ENCODE measurements at regions not wholly inside any gene's neighbourhood (a gene's known extent, or its start where the extent isn't known, plus 50 kb on each side); places are given as distances from the start of the nearest gene placed in this dataset.

DNA sequence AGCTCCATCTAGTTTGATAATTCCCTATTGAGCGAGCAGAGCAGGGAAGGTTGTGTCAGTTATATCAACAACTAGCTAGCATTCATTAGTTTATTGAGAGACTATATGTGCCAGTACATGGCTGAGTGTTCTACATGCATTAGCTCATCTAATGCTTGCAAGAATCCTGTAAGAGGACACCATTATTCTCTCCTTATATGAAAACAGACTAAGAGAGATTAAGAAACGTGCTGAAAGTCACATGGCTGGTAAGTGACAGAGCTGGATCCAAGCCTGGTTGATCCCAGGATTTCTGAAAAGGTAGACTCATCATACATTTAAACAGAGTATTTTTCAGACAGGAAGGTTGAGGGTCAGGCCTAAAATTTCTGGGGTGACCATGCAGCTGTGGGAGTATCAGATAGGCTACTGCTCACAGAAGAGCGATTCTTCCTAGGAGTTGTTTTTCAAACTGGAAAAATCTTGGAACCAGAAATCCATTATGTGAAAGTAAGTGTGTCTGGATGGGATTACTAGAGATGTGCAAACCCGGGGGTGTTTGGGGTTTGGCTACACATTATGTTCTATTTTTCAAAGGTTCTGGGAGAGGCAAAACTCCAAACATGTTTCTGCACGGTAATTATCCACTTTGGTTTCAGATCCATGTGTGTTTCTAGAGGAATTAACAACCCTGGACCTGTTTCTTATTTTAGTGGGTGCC is 213.3 kb downstream of the FAM76B start:
- no peak for TF ChIP-seq CTCF (IDR thresholded peaks at IDR 0.05; ENCODE audit: borderline replicate concordance, insufficient read depth, low read depth, low read length)
- no peak overlapping the region for H3K4me3 ChIP-seq (ENCODE audit: low read depth, low read length)

- TF ChIP-seq CTCF (IDR thresholded peaks at IDR 0.05; ENCODE audit: borderline replicate concordance, insufficient read depth, low read depth, low read length): no peak
- H3K4me3 ChIP-seq (ENCODE audit: low read depth, low read length): no peak overlapping the region
Measured at GRCh38 chr11:95575517-95575916, 214.1 kb downstream of the FAM76B start.

GRCh38 chr11:95571718-95572260 is 217.8 kb downstream of the FAM76B start:
- no peak for TF ChIP-seq CTCF (IDR thresholded peaks at IDR 0.05; ENCODE audit: borderline replicate concordance, insufficient read depth, low read depth, low read length)
- H3K4me3 ChIP-seq (ENCODE audit: low read depth, low read length): no peak overlapping the region

GRCh38 chr11:95570845-95571244 is 218.7 kb downstream of the FAM76B start:
- TF ChIP-seq CTCF (IDR thresholded peaks at IDR 0.05; ENCODE audit: borderline replicate concordance, insufficient read depth, low read depth, low read length): no peak
- no peak overlapping the region for H3K4me3 ChIP-seq (ENCODE audit: low read depth, low read length)

- no peak for TF ChIP-seq CTCF (IDR thresholded peaks at IDR 0.05; ENCODE audit: borderline replicate concordance, insufficient read depth, low read depth, low read length)
- H3K4me3 ChIP-seq (ENCODE audit: low read depth, low read length): no peak overlapping the region
Measured at GRCh38 chr11:95569207-95569606, 220.4 kb downstream of the FAM76B start.

GRCh38 chr11:95568281-95568680 is 221.3 kb downstream of the FAM76B start:
- no peak for TF ChIP-seq CTCF (IDR thresholded peaks at IDR 0.05; ENCODE audit: borderline replicate concordance, insufficient read depth, low read depth, low read length)
- no peak overlapping the region for H3K4me3 ChIP-seq (ENCODE audit: low read depth, low read length)

DNA sequence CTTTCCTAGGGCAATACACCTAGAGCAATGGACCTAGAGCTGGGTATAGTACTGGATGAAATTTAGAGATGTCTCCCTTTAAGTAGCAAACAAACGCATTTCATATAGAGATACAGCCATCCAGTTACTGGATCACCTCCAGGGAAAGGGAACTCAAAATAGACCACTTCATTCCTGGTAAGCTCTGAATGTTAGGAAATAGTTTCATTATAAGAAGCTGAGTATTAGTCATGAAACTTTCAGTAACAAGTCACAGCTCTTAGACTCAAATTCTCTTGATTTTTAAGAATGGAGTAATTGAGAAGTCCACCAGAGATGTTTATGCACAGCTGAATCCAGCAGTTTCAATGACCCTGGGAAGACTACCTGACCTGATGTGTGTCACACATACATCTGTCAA is 221.9 kb downstream of the FAM76B start:
- no peak overlapping the region for H3K4me3 ChIP-seq (ENCODE audit: low read depth, low read length)
- TF ChIP-seq CTCF (IDR thresholded peaks at IDR 0.05; ENCODE audit: borderline replicate concordance, insufficient read depth, low read depth, low read length): no peak

Measured in GM12875 (cell line).